Endothelial cell of umbilical vein (primary cell): ENCODE measurements at regions not wholly inside any gene's neighbourhood (a gene's known extent, or its start where the extent isn't known, plus 50 kb on each side); places are given as distances from the start of the nearest gene placed in this dataset.

Experiments used
- BruUV-seq: library from RNA; stranded (reverse); fragments of 400-500 nt; replicated peaks from 2 replicates; lab custom pipeline; 2021; lab: Mats Ljungman, UMichigan
- CTCF ChIA-PET: fragments of 300-600, 350-600 bp; sonication (Branson Sonifier 250); formaldehyde crosslinking; loops from one replicate; lab custom pipeline; 2021; ENCODE audit warnings: antibody characterized with exemption, inconsistent platforms; lab: Charles Lee
- POLR2A ChIA-PET: fragments of 300-600, 350-600 bp; sonication (Branson Sonifier 250); formaldehyde crosslinking; loops from one replicate; lab custom pipeline; 2021; ENCODE audit warnings: antibody characterized with exemption, inconsistent platforms; lab: Charles Lee
- DNase-seq: peaks from one replicate; pipeline ENCODE4 v3.0.0-alpha.2; 2011; ENCODE audit warnings: low read depth, low spot score
- FAIRE-seq: peaks from 2 replicates; lab custom pipeline; 2011; peaks lifted over from hg19 to GRCh38; lab: Jason Lieb, UNC
- H2AFZ ChIP-seq: 2 replicates; pipeline ENCODE4 v1.6.0; 2012; ENCODE audit warnings: low read depth, low read length, control low read depth, inconsistent platforms
- H3K27ac ChIP-seq: 2 replicates; pipeline ENCODE4 v1.5.1; 2011; ENCODE audit warnings: low read depth, mild to moderate bottlenecking, control low read depth, low read length, moderate library complexity; ENCODE audit not compliant: insufficient read depth
- H3K27me3 ChIP-seq, 2 experiments: 2 replicates each; pipeline versions ENCODE4 v1.6.0 to v1.6.1; 2011; ENCODE audit warnings: low read length in 2 of 2, mixed read lengths in 1 of 2; ENCODE audit not compliant: control insufficient read depth in 2 of 2, insufficient read depth in 2 of 2
- H3K36me3 ChIP-seq, 2 experiments: 2 replicates in 1 of 2; 3 replicates in 1 of 2; pipeline ENCODE4 v1.5.1; 2011; ENCODE audit warnings: low read length in 2 of 2, mild to moderate bottlenecking in 1 of 2, moderate library complexity in 1 of 2; ENCODE audit not compliant: control insufficient read depth in 2 of 2, insufficient read depth in 2 of 2; ENCODE audit errors: extremely low read depth in 1 of 2
- H3K4me1 ChIP-seq: 3 replicates; pipeline ENCODE4 v1.5.1; 2011; ENCODE audit warnings: mild to moderate bottlenecking, low read length; ENCODE audit not compliant: control insufficient read depth, insufficient read depth; ENCODE audit errors: extremely low read depth
- H3K4me2 ChIP-seq: 2 replicates; pipeline ENCODE4 v1.6.1; 2011; ENCODE audit warnings: low read length, control low read depth, mixed read lengths; ENCODE audit not compliant: insufficient read depth
- H3K4me3 ChIP-seq, 3 experiments: fragments of 200-600 bp in 1 of 3; sonication (generic), shearing (Covaris generic) in 1 of 3; replicated peaks in 1 of 3; 2 replicates each; pipeline ENCODE4 v1.5.1; 2011 to 2016; ENCODE audit warnings: control low read depth in 3 of 3, low read length in 3 of 3, mild to moderate bottlenecking in 2 of 3, inconsistent platforms in 1 of 3, low read depth in 1 of 3, moderate library complexity in 1 of 3; ENCODE audit not compliant: insufficient read depth in 1 of 3
- H3K79me2 ChIP-seq: 2 replicates; pipeline ENCODE4 v1.6.0; 2012; ENCODE audit warnings: low read length, inconsistent platforms; ENCODE audit not compliant: control insufficient read depth, insufficient read depth
- H3K9ac ChIP-seq: replicated peaks from 2 replicates; pipeline ENCODE3; 2011; ENCODE audit warnings: low read length, control low read depth; ENCODE audit not compliant: insufficient read depth; ENCODE audit errors: extremely low read depth
- H3K9me1 ChIP-seq: replicated peaks from 3 replicates; pipeline ENCODE4 v1.6.0; 2011; ENCODE audit warnings: mild to moderate bottlenecking, low read length; ENCODE audit not compliant: control insufficient read depth, insufficient read depth; ENCODE audit errors: extremely low read depth
- H3K9me3 ChIP-seq: replicated peaks from 2 replicates; pipeline ENCODE4 v1.5.1; 2012; ENCODE audit warnings: low read length, inconsistent platforms; ENCODE audit not compliant: control insufficient read depth, insufficient read depth
- H4K20me1 ChIP-seq: replicated peaks from 2 replicates; pipeline ENCODE3; 2011; ENCODE audit warnings: mild to moderate bottlenecking, low read length; ENCODE audit not compliant: control insufficient read depth, insufficient read depth; ENCODE audit errors: extremely low read depth
- EZH2 ChIP-seq: IDR thresholded peaks from 2 replicates; pipeline ENCODE4 v1.6.1; 2012; ENCODE audit warnings: borderline replicate concordance, low read depth, mild to moderate bottlenecking, moderate library complexity, low read length, inconsistent platforms; ENCODE audit not compliant: severe bottlenecking
- FOS ChIP-seq: IDR thresholded peaks from 2 replicates; pipeline ENCODE4 v1.6.1; 2011; ENCODE audit warnings: mild to moderate bottlenecking, low read length, moderate library complexity, borderline replicate concordance; ENCODE audit not compliant: insufficient read depth
- GATA2 ChIP-seq: IDR thresholded peaks from 2 replicates; pipeline ENCODE4 v1.7.0; 2011; ENCODE audit warnings: low read depth, mild to moderate bottlenecking, moderate library complexity, mixed read lengths, low read length; ENCODE audit not compliant: insufficient read length, insufficient read depth
- JUN ChIP-seq: IDR thresholded peaks from 2 replicates; pipeline ENCODE4 v1.6.1; 2011; ENCODE audit warnings: borderline replicate concordance, low read depth; ENCODE audit not compliant: insufficient read length, insufficient read depth
- MYC ChIP-seq: IDR thresholded peaks from one replicate; pipeline ENCODE4 v1.6.1; 2011; ENCODE audit warnings: mild to moderate bottlenecking, low read depth, low read length
- POLR2A ChIP-seq: IDR thresholded peaks from 2 replicates; pipeline ENCODE4 v1.6.1; 2012; ENCODE audit warnings: low read depth, mild to moderate bottlenecking, control low read depth, low read length
- POLR2AphosphoS5 ChIP-seq: IDR thresholded peaks from 2 replicates; pipeline ENCODE4 v1.6.1; 2012; ENCODE audit warnings: low read depth, mild to moderate bottlenecking, control low read depth, low read length, moderate library complexity; ENCODE audit not compliant: insufficient read depth
- dilution Hi-C: fragments of 300-500 bp; cut with MboI; formaldehyde crosslinking; loops from one replicate; pipeline ENCODE4 v1.15.0; 2019; ENCODE audit warnings: low sequenced_read_pairs; ENCODE audit not compliant: extremely low pct_ligation_motif_present
- intact Hi-C: fragments of 100-400 bp; cut with micrococcal nuclease; formaldehyde crosslinking; loops from one replicate; pipeline ENCODE4 v1.10.0; 2022
- TF ChIP-seq, protein P1 (sequence below): IDR thresholded peaks from 2 replicates; pipeline ENCODE4 v1.6.1; 2011; ENCODE audit not compliant: insufficient read depth, insufficient read length
- TF ChIP-seq, protein P2 (sequence below), 2 donors: IDR thresholded peaks; 1 replicate in 1 of 2; 2 replicates in 1 of 2; pipeline ENCODE4 v1.5.1; 2011; ENCODE audit warnings: low read length in 2 of 2, mild to moderate bottlenecking in 2 of 2, moderate library complexity in 2 of 2, control low read depth in 1 of 2, inconsistent platforms in 1 of 2, low read depth in 1 of 2; ENCODE audit not compliant: insufficient read depth in 1 of 2; ENCODE audit errors: extremely low read depth in 1 of 2

DNA sequence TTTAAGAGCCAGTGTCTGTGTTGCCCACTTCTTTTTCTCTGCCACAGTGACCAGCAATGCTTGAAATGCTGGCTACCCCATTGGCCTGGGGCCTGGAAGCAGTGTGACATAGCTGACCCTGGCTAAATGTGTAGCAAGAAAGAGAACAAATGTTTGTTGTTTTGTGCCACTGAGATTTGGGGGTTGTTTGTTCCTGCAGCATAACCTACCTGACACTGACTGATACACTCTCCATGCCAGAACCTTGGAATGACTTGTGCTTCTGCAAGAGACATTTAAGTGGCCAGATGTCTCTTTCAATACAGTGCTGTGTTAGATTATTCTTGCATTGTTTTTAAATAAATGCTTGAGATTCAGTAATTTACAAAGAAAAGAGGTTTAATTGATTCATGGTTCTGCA is 411.5 kb downstream of the TYW1 start:
- Histone ChIP-seq H3K27me3 (no peaks in the 10 kb centered on the region), H3K9ac (no peak overlapping the region), H3K27ac (no peak overlapping the region), H3K9me1 (no peaks in the 10 kb centered on the region), H3K9me3 (no peaks in the 10 kb centered on the region), H2AFZ (no peak overlapping the region), H3K79me2 (no peaks in the 10 kb centered on the region), H3K36me3 (no peaks in the 10 kb centered on the region), H4K20me1 (no peaks in the 10 kb centered on the region), H3K4me2 (no peak overlapping the region), H3K4me3 (no peak overlapping the region), H3K4me1 (no peaks in the 10 kb centered on the region)
- BruUV-seq, result no TSS peak
- TF ChIP-seq POLR2A, result no peak
- no peak for TF ChIP-seq FOS
- TF ChIP-seq EZH2, result no peak
- TF ChIP-seq GATA2, result no peak
- TF ChIP-seq MYC, result no peak
- TF ChIP-seq, protein P1, sequence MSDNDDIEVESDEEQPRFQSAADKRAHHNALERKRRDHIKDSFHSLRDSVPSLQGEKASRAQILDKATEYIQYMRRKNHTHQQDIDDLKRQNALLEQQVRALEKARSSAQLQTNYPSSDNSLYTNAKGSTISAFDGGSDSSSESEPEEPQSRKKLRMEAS, result no peak
- TF ChIP-seq POLR2AphosphoS5, result no peak
- TF ChIP-seq, protein P2, sequence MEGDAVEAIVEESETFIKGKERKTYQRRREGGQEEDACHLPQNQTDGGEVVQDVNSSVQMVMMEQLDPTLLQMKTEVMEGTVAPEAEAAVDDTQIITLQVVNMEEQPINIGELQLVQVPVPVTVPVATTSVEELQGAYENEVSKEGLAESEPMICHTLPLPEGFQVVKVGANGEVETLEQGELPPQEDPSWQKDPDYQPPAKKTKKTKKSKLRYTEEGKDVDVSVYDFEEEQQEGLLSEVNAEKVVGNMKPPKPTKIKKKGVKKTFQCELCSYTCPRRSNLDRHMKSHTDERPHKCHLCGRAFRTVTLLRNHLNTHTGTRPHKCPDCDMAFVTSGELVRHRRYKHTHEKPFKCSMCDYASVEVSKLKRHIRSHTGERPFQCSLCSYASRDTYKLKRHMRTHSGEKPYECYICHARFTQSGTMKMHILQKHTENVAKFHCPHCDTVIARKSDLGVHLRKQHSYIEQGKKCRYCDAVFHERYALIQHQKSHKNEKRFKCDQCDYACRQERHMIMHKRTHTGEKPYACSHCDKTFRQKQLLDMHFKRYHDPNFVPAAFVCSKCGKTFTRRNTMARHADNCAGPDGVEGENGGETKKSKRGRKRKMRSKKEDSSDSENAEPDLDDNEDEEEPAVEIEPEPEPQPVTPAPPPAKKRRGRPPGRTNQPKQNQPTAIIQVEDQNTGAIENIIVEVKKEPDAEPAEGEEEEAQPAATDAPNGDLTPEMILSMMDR (IDR thresholded peaks at IDR 0.05; ENCODE audit: extremely low read depth in 1 of 2, insufficient read depth in 1 of 2, low read depth in 1 of 2, low read length in 2 of 2), result no peak
- TF ChIP-seq JUN, result no peak
- POLR2A ChIA-PET, result no interaction called here
- intact Hi-C loops (no loop called here), dilution Hi-C loops (no loop called here)
- no peak for DNase-seq
- CTCF ChIA-PET, result no interaction called here
- no peak for FAIRE-seq
